ENCODE measurements at regions not wholly inside any gene's neighbourhood (a gene's known extent, or its start where the extent isn't known, plus 50 kb on each side); places are given as distances from the start of the nearest gene placed in this dataset.

DNA sequence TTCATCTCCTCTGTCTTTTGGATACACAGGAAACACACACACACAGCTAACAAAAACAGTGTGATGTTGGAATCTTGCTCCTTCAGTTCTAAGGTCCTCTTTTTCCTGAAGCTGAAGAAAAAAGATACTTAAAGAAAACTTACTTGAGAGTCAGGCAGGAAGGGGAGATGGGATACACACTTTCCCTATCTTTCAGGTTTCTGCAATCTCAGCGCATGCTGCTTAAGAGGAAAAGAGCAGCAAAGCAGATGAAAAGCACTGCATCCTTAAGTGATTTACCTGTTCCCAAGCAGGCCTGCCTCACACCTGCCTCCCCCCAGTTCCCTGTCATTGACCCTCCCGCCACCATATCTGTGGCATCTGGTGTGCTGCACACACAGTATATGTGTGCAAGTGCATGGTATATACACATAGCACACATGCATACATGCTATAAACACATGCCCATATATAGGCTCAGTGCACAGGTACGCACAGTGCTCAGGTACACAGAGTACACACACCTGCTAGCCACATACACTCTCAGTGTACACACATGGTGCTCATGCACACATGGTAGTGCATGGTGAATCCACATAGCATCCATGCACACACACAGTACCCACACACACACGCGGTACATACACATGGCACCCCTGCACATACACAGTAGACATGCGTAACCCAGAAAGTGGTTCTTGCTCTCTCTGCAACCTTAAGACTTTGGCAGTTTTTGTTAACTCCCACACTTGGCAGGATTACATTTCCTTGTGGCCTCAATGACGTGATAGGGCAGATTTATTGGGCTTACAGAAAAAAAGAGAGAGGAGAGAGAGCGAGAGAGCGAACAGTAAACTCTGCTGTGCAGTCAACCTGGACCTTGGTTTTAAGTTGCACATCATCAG, 166.9 kb downstream of the TOMM20 start (continued):
- TF ChIP-seq SP2 (IDR thresholded peaks at IDR 0.05; ENCODE audit: extremely low read depth, low read depth, low read length, poor library complexity, severe bottlenecking) (no peak), ZFPM2 (CRISPR knock-in tag; IDR thresholded peaks at IDR 0.05) (no peak), ZFP1 (CRISPR knock-in tag; IDR thresholded peaks at IDR 0.05) (no peak), MEIS2 (IDR thresholded peaks at IDR 0.05; ENCODE audit: partially characterized antibody) (peak; percentile 36), ZNF224 (CRISPR knock-in tag; IDR thresholded peaks at IDR 0.05) (no peak), ZNF75A (CRISPR knock-in tag; IDR thresholded peaks at IDR 0.05) (no peak), HDAC1 (IDR thresholded peaks at IDR 0.05) (no peak), ILF3 (IDR thresholded peaks at IDR 0.05; ENCODE audit: borderline replicate concordance) (no peak), SIX5 (IDR thresholded peaks at IDR 0.05; ENCODE audit: borderline replicate concordance in 1 of 2, insufficient read depth in 1 of 2, low read depth in 1 of 2, low read length in 2 of 2) (no peak), NCOR1 (IDR thresholded peaks at IDR 0.05) (no peak), ZBTB2 (IDR thresholded peaks at IDR 0.05) (no peak), CXXC5 (CRISPR knock-in tag; IDR thresholded peaks at IDR 0.05) (no peak), HOMEZ (CRISPR knock-in tag; IDR thresholded peaks at IDR 0.05) (no peak), RB1 (IDR thresholded peaks at IDR 0.05; ENCODE audit: low read depth) (no peak), RBFOX2 (IDR thresholded peaks at IDR 0.05; ENCODE audit: low read depth, low read length) (no peak), TAF15 (IDR thresholded peaks at IDR 0.05; ENCODE audit: low read depth, low read length) (no peak)
- TF ChIP-seq, protein P1, sequence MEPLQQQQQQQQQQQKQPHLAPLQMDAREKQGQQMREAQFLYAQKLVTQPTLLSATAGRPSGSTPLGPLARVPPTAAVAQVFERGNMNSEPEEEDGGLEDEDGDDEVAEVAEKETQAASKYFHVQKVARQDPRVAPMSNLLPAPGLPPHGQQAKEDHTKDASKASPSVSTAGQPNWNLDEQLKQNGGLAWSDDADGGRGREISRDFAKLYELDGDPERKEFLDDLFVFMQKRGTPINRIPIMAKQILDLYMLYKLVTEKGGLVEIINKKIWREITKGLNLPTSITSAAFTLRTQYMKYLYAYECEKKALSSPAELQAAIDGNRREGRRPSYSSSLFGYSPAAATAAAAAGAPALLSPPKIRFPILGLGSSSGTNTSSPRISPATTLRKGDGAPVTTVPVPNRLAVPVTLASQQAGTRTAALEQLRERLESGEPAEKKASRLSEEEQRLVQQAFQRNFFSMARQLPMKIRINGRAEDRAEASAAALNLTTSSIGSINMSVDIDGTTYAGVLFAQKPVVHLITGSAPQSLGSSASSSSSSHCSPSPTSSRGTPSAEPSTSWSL (CRISPR knock-in tag; IDR thresholded peaks at IDR 0.05; ENCODE audit: borderline replicate concordance), result no peak
- TF ChIP-seq, protein P2, sequence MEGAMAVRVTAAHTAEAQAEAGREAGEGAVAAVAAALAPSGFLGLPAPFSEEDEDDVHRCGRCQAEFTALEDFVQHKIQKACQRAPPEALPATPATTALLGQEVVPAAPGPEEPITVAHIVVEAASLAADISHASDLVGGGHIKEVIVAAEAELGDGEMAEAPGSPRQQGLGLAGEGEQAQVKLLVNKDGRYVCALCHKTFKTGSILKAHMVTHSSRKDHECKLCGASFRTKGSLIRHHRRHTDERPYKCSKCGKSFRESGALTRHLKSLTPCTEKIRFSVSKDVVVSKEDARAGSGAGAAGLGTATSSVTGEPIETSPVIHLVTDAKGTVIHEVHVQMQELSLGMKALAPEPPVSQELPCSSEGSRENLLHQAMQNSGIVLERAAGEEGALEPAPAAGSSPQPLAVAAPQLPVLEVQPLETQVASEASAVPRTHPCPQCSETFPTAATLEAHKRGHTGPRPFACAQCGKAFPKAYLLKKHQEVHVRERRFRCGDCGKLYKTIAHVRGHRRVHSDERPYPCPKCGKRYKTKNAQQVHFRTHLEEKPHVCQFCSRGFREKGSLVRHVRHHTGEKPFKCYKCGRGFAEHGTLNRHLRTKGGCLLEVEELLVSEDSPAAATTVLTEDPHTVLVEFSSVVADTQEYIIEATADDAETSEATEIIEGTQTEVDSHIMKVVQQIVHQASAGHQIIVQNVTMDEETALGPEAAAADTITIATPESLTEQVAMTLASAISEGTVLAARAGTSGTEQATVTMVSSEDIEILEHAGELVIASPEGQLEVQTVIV (CRISPR knock-in tag; IDR thresholded peaks at IDR 0.05; ENCODE audit: borderline replicate concordance), result no peak
- TF ChIP-seq, protein P3, sequence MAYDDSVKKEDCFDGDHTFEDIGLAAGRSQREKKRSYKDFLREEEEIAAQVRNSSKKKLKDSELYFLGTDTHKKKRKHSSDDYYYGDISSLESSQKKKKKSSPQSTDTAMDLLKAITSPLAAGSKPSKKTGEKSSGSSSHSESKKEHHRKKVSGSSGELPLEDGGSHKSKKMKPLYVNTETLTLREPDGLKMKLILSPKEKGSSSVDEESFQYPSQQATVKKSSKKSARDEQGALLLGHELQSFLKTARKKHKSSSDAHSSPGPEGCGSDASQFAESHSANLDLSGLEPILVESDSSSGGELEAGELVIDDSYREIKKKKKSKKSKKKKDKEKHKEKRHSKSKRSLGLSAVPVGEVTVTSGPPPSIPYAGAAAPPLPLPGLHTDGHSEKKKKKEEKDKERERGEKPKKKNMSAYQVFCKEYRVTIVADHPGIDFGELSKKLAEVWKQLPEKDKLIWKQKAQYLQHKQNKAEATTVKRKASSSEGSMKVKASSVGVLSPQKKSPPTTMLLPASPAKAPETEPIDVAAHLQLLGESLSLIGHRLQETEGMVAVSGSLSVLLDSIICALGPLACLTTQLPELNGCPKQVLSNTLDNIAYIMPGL (CRISPR knock-in tag; IDR thresholded peaks at IDR 0.05), result no peak

Data from K562 (cell line).